HG03066 (cell line): ENCODE measurements at regions not wholly inside any gene's neighbourhood (a gene's known extent, or its start where the extent isn't known, plus 50 kb on each side); places are given as distances from the start of the nearest gene placed in this dataset.

ENCODE experiments used
- ATAC-seq: cut with Tn5 transposase; IDR thresholded peaks from one replicate; pipeline ENCODE4 v1.9.1; 2021; ENCODE audit warnings: low read depth; ENCODE audit not compliant: unreplicated experiment

DNA sequence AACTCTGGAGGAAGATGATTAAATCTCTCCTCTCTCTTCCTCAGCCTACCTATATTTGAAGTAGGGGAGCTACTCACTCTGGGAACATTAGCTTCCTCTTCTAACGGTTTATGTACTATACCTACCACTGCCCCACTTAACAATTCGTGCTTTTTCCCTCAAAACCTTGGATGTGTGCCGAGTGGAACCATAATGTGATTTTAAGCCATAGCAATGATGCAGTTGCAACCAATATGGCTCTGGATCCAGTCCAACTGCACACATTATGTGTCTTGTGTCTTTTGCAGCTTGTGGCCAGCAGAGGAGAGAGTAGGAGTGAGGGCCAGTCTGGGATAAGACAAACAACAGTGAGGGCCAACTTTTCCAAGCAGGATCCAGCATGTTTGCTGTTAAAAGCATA is 170.7 kb downstream of the GATA3 start:
- ATAC-seq = no peak

GRCh38 chr10:8227246-8227645 is 172.8 kb downstream of the GATA3 start:
- ATAC-seq = no peak

DNA sequence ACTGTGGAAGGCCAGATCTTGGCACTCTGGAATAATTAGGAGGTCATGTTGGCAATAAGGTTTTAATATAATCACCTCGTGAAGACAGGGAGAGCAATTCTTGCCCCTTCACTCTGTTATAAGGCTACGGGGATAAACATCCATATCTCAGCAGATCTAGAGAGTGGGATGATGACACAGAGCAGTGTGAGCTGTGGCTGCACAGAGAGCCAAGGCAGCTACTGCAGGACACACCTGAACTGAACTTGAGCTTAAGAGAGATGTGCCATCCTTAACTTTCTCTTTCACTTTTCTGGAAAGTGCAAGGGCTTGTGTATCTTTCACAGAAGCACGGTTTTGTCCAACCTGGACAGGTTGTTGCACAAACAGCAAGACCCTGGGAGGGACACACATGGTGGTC is 174.7 kb downstream of the GATA3 start:
- ATAC-seq = no peak

- ATAC-seq = no peak
Observed at GRCh38 chr10:8230902-8231301, 176.4 kb downstream of the GATA3 start.

- no peak for ATAC-seq
Observed at GRCh38 chr10:8233049-8233448, 178.6 kb downstream of the GATA3 start.

DNA sequence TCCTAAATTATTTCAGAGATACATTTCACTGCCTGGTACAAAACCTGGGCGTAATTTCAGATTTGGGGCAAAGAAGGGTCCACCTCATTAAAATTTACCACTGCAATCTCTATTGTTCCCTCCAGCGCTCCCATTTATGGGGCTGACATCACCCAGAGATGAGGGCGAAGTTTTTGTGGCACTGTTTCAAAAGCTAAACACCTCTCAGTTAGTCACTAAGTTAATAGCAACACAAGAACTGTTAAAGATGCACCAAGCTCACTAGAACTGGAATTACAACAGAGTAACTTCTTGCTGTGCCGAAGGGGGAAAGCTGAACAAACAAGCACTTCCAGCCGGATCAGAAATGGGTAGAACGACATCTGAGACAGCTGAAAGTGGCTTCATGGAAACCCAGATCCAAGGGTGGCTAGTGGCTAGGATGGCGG is 179.4 kb downstream of the GATA3 start:
- ATAC-seq = no peak

GRCh38 chr10:8235253-8236027 is 181.0 kb downstream of the GATA3 start:
- no peak for ATAC-seq

- ATAC-seq = no peak
Observed at GRCh38 chr10:8238986-8239385, 184.5 kb downstream of the GATA3 start.

DNA sequence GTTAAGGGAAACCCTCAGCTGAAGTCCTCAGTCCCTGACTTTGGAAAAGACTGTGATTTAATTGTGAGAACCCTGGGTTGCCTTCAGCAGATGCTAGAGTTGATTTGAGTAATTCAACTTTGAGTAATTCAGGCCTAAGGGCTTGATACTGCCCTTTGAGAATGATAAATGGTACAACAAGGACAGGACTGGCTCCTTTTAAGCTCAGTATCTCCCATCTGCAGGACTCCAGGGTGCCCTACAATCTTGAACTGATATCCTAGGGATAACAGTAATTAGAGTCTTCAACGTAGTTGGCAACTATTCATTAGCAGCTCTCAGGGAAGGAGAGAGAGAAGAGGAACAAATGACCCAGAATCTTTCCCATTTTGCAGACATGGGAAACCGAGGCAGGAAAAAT is 186.4 kb downstream of the GATA3 start:
- no peak for ATAC-seq

GRCh38 chr10:8242295-8242872 is 187.9 kb downstream of the GATA3 start:
- no peak for ATAC-seq

GRCh38 chr10:8245131-8245813 is 190.8 kb downstream of the GATA3 start:
- no peak for ATAC-seq

DNA sequence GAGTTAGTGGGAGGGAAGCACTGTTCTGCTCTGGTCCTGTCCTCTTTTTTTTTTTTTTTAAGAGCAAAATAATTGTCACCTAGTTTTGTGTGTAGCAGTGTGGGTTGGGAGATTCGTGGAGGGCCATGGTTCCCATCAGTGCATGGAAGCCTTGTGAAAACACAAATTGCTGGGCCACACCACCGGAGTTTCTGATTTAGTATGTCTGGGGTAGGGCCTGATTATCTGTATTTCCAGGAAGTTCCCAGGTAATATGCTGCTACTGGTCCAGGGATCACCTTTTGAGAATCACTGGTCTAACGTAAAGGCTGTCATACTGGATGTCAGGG is 191.3 kb downstream of the GATA3 start:
- no peak for ATAC-seq

DNA sequence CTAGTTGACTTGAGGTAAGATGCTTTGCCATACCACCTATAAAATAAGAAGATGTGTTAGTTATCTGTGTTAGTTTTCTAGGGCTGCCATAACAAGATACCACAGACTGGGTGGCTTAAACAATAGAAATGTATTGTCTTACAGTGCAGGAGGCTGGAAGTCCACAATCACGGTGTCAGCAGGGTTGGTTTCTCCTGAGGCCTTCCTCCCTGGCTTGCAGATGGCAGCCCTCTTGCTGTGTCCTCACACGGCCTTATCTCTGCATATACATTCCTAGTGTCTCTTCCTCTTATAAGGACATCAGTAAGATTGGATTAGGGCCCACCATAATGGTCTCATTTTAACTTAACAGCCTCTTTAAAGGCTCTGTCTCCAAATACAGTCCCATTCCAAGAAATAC is 192.1 kb downstream of the GATA3 start:
- ATAC-seq = no peak

GRCh38 chr10:8247191-8247590 is 192.7 kb downstream of the GATA3 start:
- no peak for ATAC-seq

DNA sequence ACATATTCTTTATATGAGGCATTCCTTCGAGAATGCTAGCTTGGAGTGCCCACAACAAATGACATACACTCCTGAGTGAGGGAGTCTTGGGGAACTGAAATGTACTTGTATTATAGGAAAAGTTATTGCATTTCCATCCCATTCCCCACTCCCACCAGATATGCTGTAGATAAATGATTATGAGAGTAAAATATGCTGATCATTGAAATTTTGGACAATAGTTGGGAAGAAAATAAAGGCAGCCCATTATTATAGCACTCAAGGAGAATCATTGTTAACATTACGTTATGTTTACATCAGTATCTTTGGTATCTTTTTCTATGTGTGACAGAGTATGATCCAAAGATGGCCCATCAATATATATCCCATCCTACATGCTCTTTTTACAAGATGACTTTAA is 194.4 kb downstream of the GATA3 start:
- no peak for ATAC-seq

GRCh38 chr10:8254350-8254749 is 199.9 kb downstream of the GATA3 start:
- ATAC-seq = no peak

DNA sequence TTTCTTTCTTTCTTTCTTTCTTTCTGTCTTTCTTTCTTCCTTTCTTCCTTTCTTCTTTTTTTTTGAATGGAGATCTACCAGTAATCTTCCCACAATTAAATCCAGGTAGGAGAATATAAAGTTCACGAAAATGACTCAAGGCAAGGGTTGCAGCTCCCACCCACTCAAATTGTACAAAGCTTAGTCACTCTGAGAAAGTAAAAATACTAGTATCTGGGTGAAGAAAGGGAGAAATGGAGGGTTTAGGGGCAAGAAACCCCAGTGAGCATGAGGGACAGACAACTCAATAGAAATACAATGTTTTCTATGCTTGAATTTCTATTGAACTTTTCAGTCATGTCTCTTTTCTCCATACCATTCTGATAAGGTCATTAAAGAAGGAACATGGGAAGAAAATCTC is 200.8 kb downstream of the GATA3 start:
- ATAC-seq = no peak

- no peak for ATAC-seq
Observed at GRCh38 chr10:8260645-8261044, 206.2 kb downstream of the GATA3 start.

GRCh38 chr10:8262317-8262716 is 207.8 kb downstream of the GATA3 start:
- no peak for ATAC-seq

DNA sequence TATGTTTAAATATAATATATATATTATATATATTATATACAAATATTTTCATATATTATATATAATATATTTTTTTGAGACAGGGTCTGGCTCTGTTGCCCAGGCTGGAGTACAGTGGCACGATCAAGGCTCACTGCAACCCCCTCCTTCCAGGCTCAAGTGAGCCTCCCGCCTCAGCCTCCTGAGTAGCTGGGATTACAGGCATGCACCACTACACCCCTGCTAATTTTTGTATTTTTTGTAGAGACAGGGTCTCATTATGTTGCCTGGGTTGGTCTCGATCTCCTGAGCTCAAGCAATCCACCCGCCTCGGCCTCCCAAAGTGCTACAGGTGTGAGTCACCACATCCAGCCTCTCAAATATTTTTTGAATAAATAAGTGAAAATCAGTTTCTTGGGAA is 215.5 kb downstream of the GATA3 start:
- no peak for ATAC-seq

GRCh38 chr10:8272794-8273425 is 218.4 kb downstream of the GATA3 start:
- no peak for ATAC-seq

DNA sequence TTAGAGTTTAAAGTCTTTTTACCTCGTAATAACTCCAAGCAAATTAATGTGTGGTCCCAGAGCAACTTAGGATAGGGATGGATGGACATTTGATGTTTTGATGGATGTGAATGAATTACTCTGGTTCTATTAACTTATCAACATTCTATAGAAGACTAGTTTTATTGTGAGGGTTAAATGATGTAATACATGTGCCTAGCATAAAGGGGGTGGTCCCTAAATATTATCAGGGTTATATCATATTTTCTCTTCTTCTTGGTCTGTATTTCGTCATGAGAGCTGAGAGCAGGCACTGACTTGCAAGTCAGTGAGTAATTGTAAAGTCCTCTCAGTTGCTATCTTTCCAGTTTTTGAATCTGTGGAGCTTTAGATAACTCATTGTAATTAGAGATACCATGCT is 219.3 kb downstream of the GATA3 start:
- ATAC-seq = no peak
